Esophagus muscularis mucosa (tissue), 3 donors: ENCODE measurements at regions not wholly inside any gene's neighbourhood (a gene's known extent, or its start where the extent isn't known, plus 50 kb on each side); places are given as distances from the start of the nearest gene placed in this dataset.

Experiments
- CTCF ChIP-seq, 3 experiments: fragments of 200-600 bp in 2 of 3; fragments of 450-650 bp in 1 of 3; sonication (generic) in 2 of 3; IDR thresholded peaks; one replicate each; pipeline ENCODE4 v1.5.1; 2017 to 2019; ENCODE audit warnings: antibody characterized with exemption in 3 of 3, mild to moderate bottlenecking in 2 of 3, moderate library complexity in 1 of 3
- POLR2A ChIP-seq: fragments of 450-650 bp; IDR thresholded peaks from one replicate; pipeline ENCODE4 v1.6.1; 2017; ENCODE audit warnings: antibody characterized with exemption, moderate library complexity, mild to moderate bottlenecking, low read depth
- POLR2AphosphoS5 ChIP-seq, 2 donors: sonication (generic); formaldehyde crosslinking; IDR thresholded peaks; one replicate each; pipeline ENCODE4 v1.6.1; 2017; ENCODE audit warnings: antibody characterized with exemption in 2 of 2

GRCh38 chr5:152102057-152102456, 177.4 kb upstream of the GLRA1 start:
- TF ChIP-seq CTCF (IDR thresholded peaks at IDR 0.05) (no peak), POLR2AphosphoS5 (IDR thresholded peaks at IDR 0.05) (no peak), POLR2A (no peak)
